ENCODE measurements at regions not wholly inside any gene's neighbourhood (a gene's known extent, or its start where the extent isn't known, plus 50 kb on each side); places are given as distances from the start of the nearest gene placed in this dataset.
"Not testable (repeated sequence)": the region's sequence is repeated elsewhere in the genome, so short reads cannot be mapped to it uniquely, and the experiment has no call there.

DNA sequence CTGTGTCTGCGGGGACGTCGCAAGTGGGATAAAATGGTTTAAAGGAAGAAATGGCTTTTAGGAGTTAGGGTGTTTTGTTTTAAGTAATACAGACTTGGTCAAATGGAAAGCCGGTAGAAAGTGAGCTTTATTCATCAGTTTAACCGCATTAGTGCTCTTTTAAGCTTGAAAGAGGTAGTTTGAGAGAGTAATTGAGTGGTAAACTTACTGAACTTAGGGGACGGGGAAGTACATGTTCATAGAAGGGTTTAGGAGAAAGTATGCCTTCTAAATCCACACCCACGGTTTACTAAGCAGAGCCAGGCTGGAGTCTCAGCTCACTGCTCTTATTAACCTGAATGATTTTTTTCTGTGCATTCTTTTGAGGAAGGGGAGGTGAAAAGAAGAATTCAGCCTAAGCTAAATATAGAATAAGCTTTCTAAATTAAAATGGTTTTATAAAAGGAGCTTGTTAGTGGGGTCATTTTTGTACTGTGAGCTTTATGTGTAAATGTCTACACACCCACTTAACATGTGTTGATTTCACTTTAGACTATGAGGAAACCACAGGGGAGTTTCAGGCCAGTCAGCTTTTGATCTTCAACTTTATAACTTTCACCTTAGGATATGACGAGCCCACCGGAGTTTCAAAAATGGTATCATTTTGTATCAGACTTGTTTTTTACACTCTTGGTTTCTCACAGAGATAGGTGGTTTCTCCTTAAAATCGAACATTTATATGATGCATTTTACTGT is 57.9 kb upstream of the GOLGA8R start:
- TF ChIP-seq, protein P1, sequence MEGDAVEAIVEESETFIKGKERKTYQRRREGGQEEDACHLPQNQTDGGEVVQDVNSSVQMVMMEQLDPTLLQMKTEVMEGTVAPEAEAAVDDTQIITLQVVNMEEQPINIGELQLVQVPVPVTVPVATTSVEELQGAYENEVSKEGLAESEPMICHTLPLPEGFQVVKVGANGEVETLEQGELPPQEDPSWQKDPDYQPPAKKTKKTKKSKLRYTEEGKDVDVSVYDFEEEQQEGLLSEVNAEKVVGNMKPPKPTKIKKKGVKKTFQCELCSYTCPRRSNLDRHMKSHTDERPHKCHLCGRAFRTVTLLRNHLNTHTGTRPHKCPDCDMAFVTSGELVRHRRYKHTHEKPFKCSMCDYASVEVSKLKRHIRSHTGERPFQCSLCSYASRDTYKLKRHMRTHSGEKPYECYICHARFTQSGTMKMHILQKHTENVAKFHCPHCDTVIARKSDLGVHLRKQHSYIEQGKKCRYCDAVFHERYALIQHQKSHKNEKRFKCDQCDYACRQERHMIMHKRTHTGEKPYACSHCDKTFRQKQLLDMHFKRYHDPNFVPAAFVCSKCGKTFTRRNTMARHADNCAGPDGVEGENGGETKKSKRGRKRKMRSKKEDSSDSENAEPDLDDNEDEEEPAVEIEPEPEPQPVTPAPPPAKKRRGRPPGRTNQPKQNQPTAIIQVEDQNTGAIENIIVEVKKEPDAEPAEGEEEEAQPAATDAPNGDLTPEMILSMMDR (conservative IDR thresholded peaks at IDR 0.05), result not testable (repeated sequence)
- not testable (repeated sequence) for TF ChIP-seq EZH2 (IDR thresholded peaks at IDR 0.05; ENCODE audit: low read depth)
